Esophagus muscularis mucosa (tissue), 4 donors: ENCODE measurements at regions not wholly inside any gene's neighbourhood (a gene's known extent, or its start where the extent isn't known, plus 50 kb on each side); places are given as distances from the start of the nearest gene placed in this dataset.

Experiments used
- DNase-seq: peaks from one replicate; pipeline ENCODE4 v3.0.0-alpha.2; 2017; ENCODE audit errors: extremely low spot score
- H3K27ac ChIP-seq, 4 donors: fragments of 200-600 bp; sonication (generic); replicated peaks in 1 of 4; 1 replicate in 3 of 4; 2 replicates in 1 of 4; pipeline ENCODE4 v1.5.1; 2016 to 2019; ENCODE audit warnings: mild to moderate bottlenecking in 1 of 4
- H3K27me3 ChIP-seq, 4 donors: fragments of 200-600 bp; sonication (generic); one replicate each; pipeline versions ENCODE4 v1.5.1 to v1.6.0; 2016 to 2019
- H3K36me3 ChIP-seq, 4 donors: fragments of 200-600 bp; sonication (generic); one replicate each; pipeline ENCODE4 v1.5.1; 2016 to 2019
- H3K4me1 ChIP-seq, 4 donors: fragments of 200-600 bp; sonication (generic); one replicate each; pipeline ENCODE4 v1.5.1; 2016 to 2019
- H3K4me3 ChIP-seq, 4 donors: fragments of 200-600 bp; sonication (generic); 1 replicate in 2 of 4; 2 replicates in 2 of 4; pipeline ENCODE4 v1.5.1; 2016 to 2019; ENCODE audit warnings: mild to moderate bottlenecking in 4 of 4, moderate library complexity in 1 of 4
- H3K9me3 ChIP-seq, 4 donors: fragments of 200-600 bp; sonication (generic); 1 replicate in 3 of 4; 2 replicates in 1 of 4; pipeline ENCODE4 v1.5.1; 2016 to 2019
- EP300 ChIP-seq: sonication (generic); formaldehyde crosslinking; IDR thresholded peaks from one replicate; pipeline ENCODE4 v1.6.1; 2017; ENCODE audit warnings: antibody characterized with exemption
- POLR2A ChIP-seq: fragments of 450-650 bp; IDR thresholded peaks from one replicate; pipeline ENCODE4 v1.6.1; 2017; ENCODE audit warnings: antibody characterized with exemption, moderate library complexity, mild to moderate bottlenecking, low read depth
- POLR2AphosphoS5 ChIP-seq, 2 donors: sonication (generic); formaldehyde crosslinking; IDR thresholded peaks; one replicate each; pipeline ENCODE4 v1.6.1; 2017; ENCODE audit warnings: antibody characterized with exemption in 2 of 2
- WGBS: methylation state at CpG from one replicate; pipeline ENCODE4 v1.1.5; 2018; 5-methylcytosine and 5-hydroxymethylcytosine counted together
- intact Hi-C: fragments of 100-400 bp; cut with DNase I; formaldehyde crosslinking; loops from one replicate; pipeline ENCODE4 v1.15.1; 2023
- TF ChIP-seq, protein P1 (sequence below), 3 experiments: fragments of 200-600 bp in 2 of 3; fragments of 450-650 bp in 1 of 3; sonication (generic) in 2 of 3; IDR thresholded peaks; one replicate each; pipeline ENCODE4 v1.5.1; 2017 to 2019; ENCODE audit warnings: antibody characterized with exemption in 3 of 3, mild to moderate bottlenecking in 2 of 3, moderate library complexity in 1 of 3

GRCh38 chr3:90062016-90062415 is 954.6 kb downstream of the EPHA3 start:
- no peak overlapping the region for H3K4me3 ChIP-seq
- no peaks in the 10 kb centered on the region for H3K4me1 ChIP-seq
- DNase-seq: no peak
- intact Hi-C loops: no loop called here
- no peaks in the 10 kb centered on the region for H3K36me3 ChIP-seq
- no peaks in the 10 kb centered on the region for H3K9me3 ChIP-seq
- H3K27me3 ChIP-seq: no peaks in the 10 kb centered on the region
- no peak overlapping the region for H3K27ac ChIP-seq
- TF ChIP-seq, protein P1, sequence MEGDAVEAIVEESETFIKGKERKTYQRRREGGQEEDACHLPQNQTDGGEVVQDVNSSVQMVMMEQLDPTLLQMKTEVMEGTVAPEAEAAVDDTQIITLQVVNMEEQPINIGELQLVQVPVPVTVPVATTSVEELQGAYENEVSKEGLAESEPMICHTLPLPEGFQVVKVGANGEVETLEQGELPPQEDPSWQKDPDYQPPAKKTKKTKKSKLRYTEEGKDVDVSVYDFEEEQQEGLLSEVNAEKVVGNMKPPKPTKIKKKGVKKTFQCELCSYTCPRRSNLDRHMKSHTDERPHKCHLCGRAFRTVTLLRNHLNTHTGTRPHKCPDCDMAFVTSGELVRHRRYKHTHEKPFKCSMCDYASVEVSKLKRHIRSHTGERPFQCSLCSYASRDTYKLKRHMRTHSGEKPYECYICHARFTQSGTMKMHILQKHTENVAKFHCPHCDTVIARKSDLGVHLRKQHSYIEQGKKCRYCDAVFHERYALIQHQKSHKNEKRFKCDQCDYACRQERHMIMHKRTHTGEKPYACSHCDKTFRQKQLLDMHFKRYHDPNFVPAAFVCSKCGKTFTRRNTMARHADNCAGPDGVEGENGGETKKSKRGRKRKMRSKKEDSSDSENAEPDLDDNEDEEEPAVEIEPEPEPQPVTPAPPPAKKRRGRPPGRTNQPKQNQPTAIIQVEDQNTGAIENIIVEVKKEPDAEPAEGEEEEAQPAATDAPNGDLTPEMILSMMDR (IDR thresholded peaks at IDR 0.05): no peak
- TF ChIP-seq EP300 (no peak), POLR2AphosphoS5 (IDR thresholded peaks at IDR 0.05) (no peak), POLR2A (no peak)

DNA sequence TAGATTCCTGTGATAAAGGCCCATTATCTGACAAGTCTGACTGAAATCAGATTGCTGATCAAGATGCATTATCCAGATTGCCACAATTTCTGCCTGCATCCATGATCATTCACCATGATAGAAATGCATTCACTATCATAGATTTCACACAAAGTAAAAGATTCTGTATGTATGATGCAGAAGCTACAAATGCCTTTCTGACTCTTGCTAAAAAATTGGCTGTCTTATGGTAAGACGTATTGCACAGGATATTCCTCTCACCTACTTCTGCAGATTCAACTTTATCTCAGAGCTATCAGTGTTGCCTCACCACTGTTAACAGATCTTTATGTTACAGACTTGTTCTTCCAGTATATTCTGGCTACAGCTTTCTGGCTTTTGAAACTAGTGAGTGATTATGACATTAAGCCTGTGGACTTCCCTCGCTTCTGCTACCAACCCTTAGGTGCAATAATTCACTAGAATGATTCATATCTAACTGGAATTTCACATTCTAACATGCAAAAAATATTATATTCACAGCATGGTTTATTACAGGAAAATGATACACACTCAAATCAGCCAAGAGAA is 955.3 kb downstream of the EPHA3 start:
- H3K27ac ChIP-seq: no peak overlapping the region
- intact Hi-C loops: no loop called here
- H3K36me3 ChIP-seq: no peaks in the 10 kb centered on the region
- no peaks in the 10 kb centered on the region for H3K27me3 ChIP-seq
- H3K9me3 ChIP-seq: no peaks in the 10 kb centered on the region
- DNase-seq: no peak
- H3K4me3 ChIP-seq: no peak overlapping the region
- TF ChIP-seq, protein P1 (IDR thresholded peaks at IDR 0.05): no peak
- TF ChIP-seq POLR2A (no peak), POLR2AphosphoS5 (IDR thresholded peaks at IDR 0.05) (no peak), EP300 (no peak)
- H3K4me1 ChIP-seq: no peaks in the 10 kb centered on the region
- 89% methylated on average over 2 of the region's 2 CpGs for WGBS

- H3K4me3 ChIP-seq: no peak overlapping the region
- TF ChIP-seq, protein P1 (IDR thresholded peaks at IDR 0.05): no peak
- TF ChIP-seq EP300 (no peak), POLR2A (no peak), POLR2AphosphoS5 (IDR thresholded peaks at IDR 0.05) (no peak)
- DNase-seq: no peak
- no peak overlapping the region for H3K27ac ChIP-seq
- H3K36me3 ChIP-seq: no peaks in the 10 kb centered on the region
- no peaks in the 10 kb centered on the region for H3K4me1 ChIP-seq
- WGBS: 82% methylated on average over 3 of the region's 3 CpGs
- no peaks in the 10 kb centered on the region for H3K27me3 ChIP-seq
- no peaks in the 10 kb centered on the region for H3K9me3 ChIP-seq
- intact Hi-C loops: no loop called here
Observed at GRCh38 chr3:90068783-90069182, 961.4 kb downstream of the EPHA3 start.

DNA sequence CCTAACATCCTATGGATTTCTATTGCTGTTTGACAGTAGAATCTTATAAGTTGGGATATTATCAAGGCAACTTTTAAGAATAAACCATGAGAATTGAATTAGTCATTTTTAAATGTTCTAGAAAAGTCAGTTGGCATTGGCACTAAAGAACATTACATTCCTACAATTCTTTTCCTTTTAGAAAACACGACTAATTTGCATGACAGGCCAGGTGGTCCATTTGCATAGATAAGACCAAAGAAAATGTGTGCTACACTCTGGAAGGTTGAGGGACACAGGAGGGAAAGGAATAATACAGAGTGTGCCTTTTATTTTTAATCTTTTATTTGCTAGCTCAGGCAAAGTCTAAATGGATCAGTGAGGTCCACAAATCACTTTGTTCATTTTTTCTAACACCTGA is 962.3 kb downstream of the EPHA3 start:
- Histone ChIP-seq H3K27ac (no peak overlapping the region), H3K4me3 (no peak overlapping the region), H3K27me3 (no peaks in the 10 kb centered on the region), H3K9me3 (no peaks in the 10 kb centered on the region), H3K36me3 (no peaks in the 10 kb centered on the region), H3K4me1 (no peaks in the 10 kb centered on the region)
- no peak for TF ChIP-seq POLR2A
- TF ChIP-seq, protein P1 (IDR thresholded peaks at IDR 0.05): no peak
- no peak for TF ChIP-seq POLR2AphosphoS5 (IDR thresholded peaks at IDR 0.05)
- TF ChIP-seq EP300: no peak
- DNase-seq: no peak
- WGBS: 69% methylated on average over 1 of the region's 1 CpG
- intact Hi-C loops: no loop called here

DNA sequence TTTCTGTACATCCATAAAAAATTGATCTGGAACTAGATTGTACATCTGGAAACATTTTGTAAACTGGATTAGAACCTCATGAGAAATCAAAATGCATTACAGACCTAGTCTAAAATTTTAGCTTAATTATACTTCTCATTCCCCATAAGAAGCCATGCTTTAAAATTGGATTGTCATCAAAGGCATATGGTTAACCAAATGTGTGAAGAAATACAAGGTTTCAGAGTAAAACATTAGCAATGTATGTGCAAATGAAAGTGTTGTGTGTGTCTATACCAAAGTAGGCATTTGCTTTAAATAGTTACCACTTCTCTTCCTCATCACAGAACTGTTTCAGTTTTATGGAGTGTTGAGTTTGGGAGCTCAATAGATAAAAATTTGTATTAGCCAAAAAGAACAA is 968.7 kb downstream of the EPHA3 start:
- H3K4me1 ChIP-seq: no peaks in the 10 kb centered on the region
- no peaks in the 10 kb centered on the region for H3K36me3 ChIP-seq
- H3K27ac ChIP-seq: no peak overlapping the region
- no peak overlapping the region for H3K4me3 ChIP-seq
- H3K9me3 ChIP-seq: no peaks in the 10 kb centered on the region
- no peaks in the 10 kb centered on the region for H3K27me3 ChIP-seq
- intact Hi-C loops: no loop called here
- DNase-seq: no peak
- TF ChIP-seq POLR2AphosphoS5 (IDR thresholded peaks at IDR 0.05): no peak
- TF ChIP-seq EP300: no peak
